ENCODE measurements at regions not wholly inside any gene's neighbourhood (a gene's known extent, or its start where the extent isn't known, plus 50 kb on each side); places are given as distances from the start of the nearest gene placed in this dataset.

GRCh38 chr11:134800130-134800529, 388.1 kb upstream of the B3GAT1 start:
- TF ChIP-seq CTCF (IDR thresholded peaks at IDR 0.05) (no peak), POLR2A (IDR thresholded peaks at IDR 0.05) (no peak), POLR2AphosphoS5 (IDR thresholded peaks at IDR 0.05) (no peak)

All from sigmoid colon (tissue), 4 donors.